GM12865 (cell line): ENCODE measurements at regions not wholly inside any gene's neighbourhood (a gene's known extent, or its start where the extent isn't known, plus 50 kb on each side); places are given as distances from the start of the nearest gene placed in this dataset.

ENCODE experiments used
- DNase-seq: peaks from one replicate; pipeline ENCODE4 v3.0.0; 2010; ENCODE audit warnings: low read depth
- H3K4me3 ChIP-seq: 2 replicates; pipeline ENCODE4 v1.5.1; 2011; ENCODE audit warnings: mild to moderate bottlenecking, low read depth, low read length, control low read depth
- TF ChIP-seq, protein P1 (sequence below): IDR thresholded peaks from 2 replicates; pipeline ENCODE4 v1.5.1; 2011; ENCODE audit warnings: low read length, control low read depth, low read depth, inconsistent platforms; ENCODE audit not compliant: insufficient read depth; ENCODE audit errors: missing control alignments

DNA sequence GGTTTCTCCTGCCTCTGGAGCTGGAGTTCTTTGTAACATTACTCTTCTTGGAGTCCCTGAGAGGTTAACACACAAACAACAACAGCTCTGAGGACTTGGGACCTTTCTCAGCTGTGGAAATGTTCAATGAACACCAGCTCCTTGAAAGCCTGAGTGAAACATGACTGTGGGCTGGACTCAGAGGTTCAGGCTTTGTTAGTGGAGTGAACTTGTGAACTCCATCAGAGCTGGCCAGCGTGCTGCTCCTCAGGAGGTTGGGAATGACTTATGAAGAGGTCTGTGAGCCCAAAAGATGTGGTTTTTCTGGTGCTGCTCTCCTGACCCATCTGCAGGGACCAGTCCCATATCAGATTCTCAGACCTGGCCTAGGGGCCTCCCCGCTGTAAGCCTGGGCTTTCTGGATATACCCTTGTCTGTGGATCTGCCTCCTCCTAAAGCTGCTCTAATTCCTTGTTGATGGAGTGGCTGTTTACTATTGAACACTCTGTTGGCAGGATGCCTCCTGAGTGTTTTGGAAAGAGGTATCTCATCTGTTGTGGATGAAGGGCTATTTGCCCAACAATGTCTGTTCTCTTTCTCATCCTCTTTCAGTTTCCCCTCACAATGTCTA is 170.0 kb upstream of the GDNF start:
- no peak overlapping the region for H3K4me3 ChIP-seq
- DNase-seq: no peak
- TF ChIP-seq, protein P1, sequence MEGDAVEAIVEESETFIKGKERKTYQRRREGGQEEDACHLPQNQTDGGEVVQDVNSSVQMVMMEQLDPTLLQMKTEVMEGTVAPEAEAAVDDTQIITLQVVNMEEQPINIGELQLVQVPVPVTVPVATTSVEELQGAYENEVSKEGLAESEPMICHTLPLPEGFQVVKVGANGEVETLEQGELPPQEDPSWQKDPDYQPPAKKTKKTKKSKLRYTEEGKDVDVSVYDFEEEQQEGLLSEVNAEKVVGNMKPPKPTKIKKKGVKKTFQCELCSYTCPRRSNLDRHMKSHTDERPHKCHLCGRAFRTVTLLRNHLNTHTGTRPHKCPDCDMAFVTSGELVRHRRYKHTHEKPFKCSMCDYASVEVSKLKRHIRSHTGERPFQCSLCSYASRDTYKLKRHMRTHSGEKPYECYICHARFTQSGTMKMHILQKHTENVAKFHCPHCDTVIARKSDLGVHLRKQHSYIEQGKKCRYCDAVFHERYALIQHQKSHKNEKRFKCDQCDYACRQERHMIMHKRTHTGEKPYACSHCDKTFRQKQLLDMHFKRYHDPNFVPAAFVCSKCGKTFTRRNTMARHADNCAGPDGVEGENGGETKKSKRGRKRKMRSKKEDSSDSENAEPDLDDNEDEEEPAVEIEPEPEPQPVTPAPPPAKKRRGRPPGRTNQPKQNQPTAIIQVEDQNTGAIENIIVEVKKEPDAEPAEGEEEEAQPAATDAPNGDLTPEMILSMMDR: no peak

DNA sequence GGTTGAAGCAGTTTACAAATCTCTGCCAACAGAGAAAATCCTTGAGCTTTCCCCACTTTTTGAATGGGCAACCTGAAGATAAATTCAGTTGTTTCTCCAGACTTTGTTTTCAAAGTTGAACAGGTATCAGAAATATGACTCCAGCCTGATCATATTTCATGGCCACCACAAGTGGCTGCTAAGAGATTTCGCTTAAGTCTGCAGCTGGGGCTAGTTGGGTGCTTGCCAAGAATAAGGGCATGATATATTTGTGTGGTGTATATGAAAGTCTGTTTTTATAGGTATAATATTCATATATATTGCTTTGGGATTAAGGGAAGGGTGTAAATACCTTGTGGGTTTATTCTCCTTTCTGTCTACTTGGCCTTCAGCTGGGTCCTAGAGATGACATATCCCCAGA is 168.4 kb upstream of the GDNF start:
- no peak for DNase-seq
- H3K4me3 ChIP-seq: no peak overlapping the region
- TF ChIP-seq, protein P1: no peak

DNA sequence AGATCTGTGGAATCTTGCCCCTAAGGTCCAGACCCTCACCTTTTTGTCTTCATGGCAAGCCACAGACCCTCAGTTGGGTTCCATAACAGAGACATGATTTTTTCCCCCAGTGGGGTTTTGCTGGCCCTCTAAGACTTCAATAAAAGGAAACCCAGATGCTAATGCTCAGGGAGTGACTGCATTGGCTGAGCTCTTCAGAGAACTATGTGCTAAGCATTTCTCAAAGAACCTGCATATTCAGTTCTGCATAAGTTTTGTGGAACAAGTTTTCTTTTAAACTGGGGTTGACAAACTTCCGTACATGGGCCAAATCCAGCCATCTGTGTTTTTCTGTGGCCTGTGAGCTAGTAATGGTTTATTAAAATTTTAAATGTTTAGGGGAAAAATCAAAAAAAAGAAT is 159.8 kb upstream of the GDNF start:
- no peak overlapping the region for H3K4me3 ChIP-seq
- no peak for DNase-seq
- TF ChIP-seq, protein P1: no peak

DNA sequence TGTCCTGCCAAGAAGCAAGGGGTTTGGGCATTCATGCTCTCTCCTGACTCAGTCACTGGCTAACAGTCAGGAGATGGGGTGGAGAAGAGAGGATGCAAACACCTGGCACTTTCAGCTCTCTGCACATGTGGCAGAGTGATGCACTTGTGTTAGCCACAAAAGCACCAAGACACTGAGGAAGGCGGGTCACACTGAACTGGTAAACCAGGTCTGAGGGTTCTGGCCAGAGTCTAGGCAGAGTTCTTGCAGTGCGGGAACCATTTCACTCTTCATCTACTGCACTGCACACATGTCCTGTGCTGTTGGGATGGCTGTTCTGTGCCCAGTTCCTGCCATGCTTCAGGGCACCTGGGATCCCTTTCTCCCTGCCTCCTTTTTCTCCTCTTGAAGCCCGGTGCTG is 157.1 kb upstream of the GDNF start:
- H3K4me3 ChIP-seq: no peak overlapping the region
- DNase-seq: no peak
- TF ChIP-seq, protein P1: no peak

DNA sequence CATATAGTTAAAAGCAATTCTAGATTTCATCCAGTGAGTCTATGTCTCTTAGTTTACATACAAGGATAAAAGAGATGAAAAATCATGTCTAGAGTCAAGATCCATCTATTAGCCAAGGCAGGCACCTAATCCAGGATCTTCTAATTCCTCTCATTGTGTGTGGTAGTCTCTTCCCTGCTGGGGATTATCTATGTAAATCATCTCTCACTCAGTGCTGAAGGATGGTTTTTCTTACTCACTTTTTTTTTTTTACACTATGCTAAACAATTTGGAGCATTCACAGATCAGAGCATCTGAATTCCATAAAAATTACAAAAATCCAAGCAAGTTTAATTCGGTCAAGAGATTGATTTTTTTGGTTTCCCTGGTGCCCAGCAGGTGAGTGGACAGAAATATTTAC is 154.9 kb upstream of the GDNF start:
- DNase-seq: no peak
- TF ChIP-seq, protein P1: no peak
- H3K4me3 ChIP-seq: no peak overlapping the region

DNA sequence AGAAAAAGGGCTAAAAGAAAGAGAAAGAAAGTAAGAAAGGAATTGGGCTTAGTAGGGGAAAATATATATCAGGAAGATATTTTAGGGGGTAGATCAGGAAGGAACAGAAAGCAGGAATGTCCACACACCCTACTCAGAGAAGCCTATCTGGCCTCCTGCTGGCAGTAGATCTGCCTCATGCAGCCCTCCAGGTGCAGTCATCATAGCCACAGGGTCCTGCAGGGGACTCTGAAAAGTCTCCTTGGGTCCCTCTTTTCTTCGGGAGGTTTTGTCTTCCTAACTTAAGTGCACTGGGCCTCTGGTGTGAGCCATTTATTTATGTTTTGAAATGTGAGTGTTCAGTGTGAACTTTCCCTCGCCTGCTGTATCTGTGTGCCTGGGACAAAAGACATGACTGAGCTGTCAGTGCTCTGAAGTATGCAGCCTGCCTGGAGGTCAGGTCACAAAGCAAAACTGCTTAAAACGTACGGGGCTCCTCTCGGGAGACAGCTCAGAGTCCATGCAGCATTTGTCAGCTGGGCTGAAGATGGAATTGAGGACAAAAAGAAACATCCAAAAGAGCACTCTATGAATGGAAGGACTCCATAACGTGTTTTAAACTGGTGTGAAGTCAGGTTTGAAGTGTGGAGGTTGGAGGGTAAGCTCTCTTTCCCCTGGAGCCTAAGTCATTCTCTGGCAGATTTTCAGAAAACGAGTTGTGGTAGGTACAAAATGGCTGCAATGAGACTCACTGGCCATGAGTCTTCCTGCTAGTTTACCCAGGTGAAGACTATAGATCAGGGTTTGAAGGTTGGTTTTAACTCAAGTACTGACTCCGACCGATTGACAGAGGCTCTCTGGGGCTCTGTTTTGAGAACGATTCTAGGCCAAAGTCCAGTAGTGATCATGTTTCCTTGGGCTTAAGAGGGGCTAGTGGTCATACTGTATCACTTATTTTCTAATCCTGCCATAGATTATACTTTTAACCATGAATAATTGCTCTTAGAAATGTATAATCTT is 151.8 kb upstream of the GDNF start:
- no peak overlapping the region for H3K4me3 ChIP-seq
- TF ChIP-seq, protein P1: no peak
- no peak for DNase-seq
